ENCODE measurements at regions not wholly inside any gene's neighbourhood (a gene's known extent, or its start where the extent isn't known, plus 50 kb on each side); places are given as distances from the start of the nearest gene placed in this dataset.

- TF ChIP-seq, protein P1, sequence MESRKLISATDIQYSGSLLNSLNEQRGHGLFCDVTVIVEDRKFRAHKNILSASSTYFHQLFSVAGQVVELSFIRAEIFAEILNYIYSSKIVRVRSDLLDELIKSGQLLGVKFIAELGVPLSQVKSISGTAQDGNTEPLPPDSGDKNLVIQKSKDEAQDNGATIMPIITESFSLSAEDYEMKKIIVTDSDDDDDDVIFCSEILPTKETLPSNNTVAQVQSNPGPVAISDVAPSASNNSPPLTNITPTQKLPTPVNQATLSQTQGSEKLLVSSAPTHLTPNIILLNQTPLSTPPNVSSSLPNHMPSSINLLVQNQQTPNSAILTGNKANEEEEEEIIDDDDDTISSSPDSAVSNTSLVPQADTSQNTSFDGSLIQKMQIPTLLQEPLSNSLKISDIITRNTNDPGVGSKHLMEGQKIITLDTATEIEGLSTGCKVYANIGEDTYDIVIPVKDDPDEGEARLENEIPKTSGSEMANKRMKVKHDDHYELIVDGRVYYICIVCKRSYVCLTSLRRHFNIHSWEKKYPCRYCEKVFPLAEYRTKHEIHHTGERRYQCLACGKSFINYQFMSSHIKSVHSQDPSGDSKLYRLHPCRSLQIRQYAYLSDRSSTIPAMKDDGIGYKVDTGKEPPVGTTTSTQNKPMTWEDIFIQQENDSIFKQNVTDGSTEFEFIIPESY (IDR thresholded peaks at IDR 0.05; ENCODE audit: borderline replicate concordance, low read depth): no peak
- TF ChIP-seq GATA2 (CRISPR knock-in tag; IDR thresholded peaks at IDR 0.05) (no peak), MEF2A (IDR thresholded peaks at IDR 0.05; ENCODE audit: borderline replicate concordance, low read depth) (no peak), POLR2AphosphoS5 (IDR thresholded peaks at IDR 0.05; ENCODE audit: low read depth, low read length) (no peak), NRF1 (IDR thresholded peaks at IDR 0.05; ENCODE audit: low read depth, low read length) (no peak), USF2 (IDR thresholded peaks at IDR 0.05; ENCODE audit: borderline replicate concordance, low read depth, low read length) (no peak), JUND (IDR thresholded peaks at IDR 0.05) (no peak), CTCF (IDR thresholded peaks at IDR 0.05) (no peak), FOSL2 (IDR thresholded peaks at IDR 0.05; ENCODE audit: borderline replicate concordance, low read depth) (no peak), GABPA (IDR thresholded peaks at IDR 0.05; ENCODE audit: low read depth) (no peak)
- TF ChIP-seq, protein P2, sequence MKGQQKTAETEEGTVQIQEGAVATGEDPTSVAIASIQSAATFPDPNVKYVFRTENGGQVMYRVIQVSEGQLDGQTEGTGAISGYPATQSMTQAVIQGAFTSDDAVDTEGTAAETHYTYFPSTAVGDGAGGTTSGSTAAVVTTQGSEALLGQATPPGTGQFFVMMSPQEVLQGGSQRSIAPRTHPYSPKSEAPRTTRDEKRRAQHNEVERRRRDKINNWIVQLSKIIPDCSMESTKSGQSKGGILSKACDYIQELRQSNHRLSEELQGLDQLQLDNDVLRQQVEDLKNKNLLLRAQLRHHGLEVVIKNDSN (IDR thresholded peaks at IDR 0.05; ENCODE audit: borderline replicate concordance, low read depth): no peak
These were observed 415.8 kb upstream of the MKI67 start (continued) for GRCh38 chr10:128541926-128542475.

- Histone ChIP-seq H3K36me3 (replicated peaks in 1 of 2; ENCODE audit: control insufficient read depth in 1 of 2, insufficient read depth in 2 of 2, low read length in 1 of 2) (no peaks in the 10 kb centered on the region), H3K27me3 (ENCODE audit: insufficient read depth) (no peaks in the 10 kb centered on the region), H3K4me3 (ENCODE audit: low read depth in 2 of 2, low read length in 1 of 2) (no peak overlapping the region), H3K4me1 (ENCODE audit: control insufficient read depth in 1 of 2, insufficient read depth in 2 of 2, low read depth in 1 of 2, low read length in 1 of 2) (peaks cover 0 to 9% of the 10 kb centered on the region in 2 experiments; a peak in 1 of 4 replicates), H3F3A (replicated peaks; ENCODE audit: insufficient read depth) (no peaks in the 10 kb centered on the region), H3K27ac (ENCODE audit: low read depth in 2 of 2, low read length in 1 of 2) (no peak overlapping the region), H2AFZ (ENCODE audit: low read depth) (no peak overlapping the region), H3K9me3 (no peaks in the 10 kb centered on the region; the same call in 1 of the 2 replicates), H4K20me1 (ENCODE audit: insufficient read depth) (no peaks in the 10 kb centered on the region), H3K9ac (no peak overlapping the region), H3K79me2 (ENCODE audit: insufficient read depth) (no peaks in the 10 kb centered on the region), H3K9me2 (no peaks in the 10 kb centered on the region), H3K4me2 (no peak overlapping the region)
- CTCF ChIA-PET: interaction anchor here (0.7 to 2.7 kb wide), 5 partner anchors 13 to 1740 kb away, joined by 3 to 9 read pairs (median 4); no protein-coding TSS in a partner anchor
- TF ChIP-seq EZH2phosphoT487 (IDR thresholded peaks at IDR 0.05; ENCODE audit: borderline replicate concordance, low read depth): no peak
- TF ChIP-seq TEAD4 (IDR thresholded peaks at IDR 0.05; ENCODE audit: borderline replicate concordance, insufficient read depth): no peak
- no peak for TF ChIP-seq TCF12 (IDR thresholded peaks at IDR 0.05)
- TF ChIP-seq, protein P2 (IDR thresholded peaks at IDR 0.05; ENCODE audit: borderline replicate concordance, low read depth): no peak
- no peak for TF ChIP-seq RFX5 (IDR thresholded peaks at IDR 0.05; ENCODE audit: low read length)
- TF ChIP-seq TAF1 (IDR thresholded peaks at IDR 0.05; ENCODE audit: borderline replicate concordance, low read depth, low read length): no peak
- no peak for TF ChIP-seq NRF1 (IDR thresholded peaks at IDR 0.05; ENCODE audit: low read depth, low read length)
- TF ChIP-seq YY1 (IDR thresholded peaks at IDR 0.05; ENCODE audit: low read depth): no peak
- TF ChIP-seq SMC3 (IDR thresholded peaks at IDR 0.05; ENCODE audit: low read depth, low read length): no peak
- TF ChIP-seq RXRA (IDR thresholded peaks at IDR 0.05; ENCODE audit: borderline replicate concordance, low read depth): no peak
- no peak for TF ChIP-seq PBX3 (IDR thresholded peaks at IDR 0.05)
- no peak for TF ChIP-seq FOXM1 (IDR thresholded peaks at IDR 0.05; ENCODE audit: low read depth)
- TF ChIP-seq MEF2A (IDR thresholded peaks at IDR 0.05; ENCODE audit: borderline replicate concordance, low read depth): no peak
- TF ChIP-seq GABPA (IDR thresholded peaks at IDR 0.05; ENCODE audit: low read depth): no peak
- no peak for TF ChIP-seq MAX (IDR thresholded peaks at IDR 0.05; ENCODE audit: low read depth)
- TF ChIP-seq CHD2 (IDR thresholded peaks at IDR 0.05; ENCODE audit: low read length, partially characterized antibody): no peak
- no peak for TF ChIP-seq GATA2 (CRISPR knock-in tag; IDR thresholded peaks at IDR 0.05)
- POLR2A ChIA-PET: no interaction called here
- 44% methylated on average over 7 of the region's 7 CpGs for WGBS (ENCODE audit: low lambda C conversion rate)
- peak; percentile 30 for DNase-seq
These were observed 416.4 kb upstream of the MKI67 start for GRCh38 chr10:128542659-128543058.
